ENCODE measurements at regions not wholly inside any gene's neighbourhood (a gene's known extent, or its start where the extent isn't known, plus 50 kb on each side); places are given as distances from the start of the nearest gene placed in this dataset.

DNA sequence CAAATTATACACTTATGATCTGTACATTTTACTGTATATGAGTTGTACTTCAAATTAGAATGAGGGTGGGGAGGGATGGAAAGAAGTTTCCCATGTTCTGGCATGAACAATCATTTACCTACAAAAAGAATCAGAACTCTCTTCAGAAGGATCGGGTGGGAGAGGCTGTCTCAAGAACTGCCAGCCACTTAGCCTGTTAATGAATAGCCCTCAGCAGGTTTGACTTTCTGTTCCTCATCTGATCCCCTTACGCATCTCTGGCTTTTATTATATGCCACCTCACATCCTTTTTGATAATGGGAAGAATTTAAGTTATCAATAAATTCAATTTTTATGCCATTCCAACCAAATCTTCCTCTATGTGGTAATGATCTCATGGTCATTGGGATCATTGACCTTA, 168.3 kb upstream of the TGFBR2 start:
- no peak for DNase-seq (ENCODE audit: low read depth)
- no peak overlapping the region for H3K4me3 ChIP-seq (ENCODE audit: control insufficient read depth, low read depth, low read length)
- TF ChIP-seq CTCF (conservative IDR thresholded peaks at IDR 0.05; ENCODE audit: control insufficient read depth, insufficient read depth, low read depth, low read length) = no peak

DNA sequence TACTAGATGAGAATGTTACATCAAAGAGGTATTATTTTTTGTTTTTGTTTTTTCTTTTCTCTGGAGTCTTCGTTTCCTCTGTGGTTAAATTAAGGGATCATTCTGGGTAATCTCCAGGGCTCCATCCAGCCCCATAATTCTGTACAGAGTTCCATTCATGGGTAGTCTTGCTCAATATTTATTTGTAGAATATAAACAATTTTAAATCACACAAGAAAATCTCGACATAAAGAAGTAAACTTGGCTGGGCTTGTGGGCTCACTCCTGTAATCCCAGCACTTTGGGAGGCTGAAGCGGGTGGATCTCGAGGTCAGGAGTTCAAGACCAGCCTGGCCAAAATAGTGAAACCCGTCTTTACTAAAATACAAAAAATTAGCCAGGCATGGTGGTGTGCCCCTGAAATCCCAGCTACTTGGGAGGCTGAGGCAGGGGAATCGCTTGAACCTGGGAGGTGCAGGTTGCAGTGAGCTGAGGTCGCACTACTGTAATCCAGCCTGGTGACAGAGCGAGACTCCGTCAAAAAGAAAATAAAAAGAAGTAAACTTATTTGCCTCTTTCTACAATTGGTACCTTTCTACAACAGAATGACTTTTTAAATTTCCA, 166.8 kb upstream of the TGFBR2 start:
- DNase-seq (ENCODE audit: low read depth) = no peak
- H3K4me3 ChIP-seq (ENCODE audit: control insufficient read depth, low read depth, low read length) = no peak overlapping the region
- TF ChIP-seq CTCF (conservative IDR thresholded peaks at IDR 0.05; ENCODE audit: control insufficient read depth, insufficient read depth, low read depth, low read length) = no peak

- peak; percentile 58 for DNase-seq (ENCODE audit: low read depth)
- H3K4me3 ChIP-seq (ENCODE audit: control insufficient read depth, low read depth, low read length) = no peak overlapping the region
- TF ChIP-seq CTCF (conservative IDR thresholded peaks at IDR 0.05; ENCODE audit: control insufficient read depth, insufficient read depth, low read depth, low read length) = no peak
These were observed 166.2 kb upstream of the TGFBR2 start for GRCh38 chr3:30440147-30440604.

DNA sequence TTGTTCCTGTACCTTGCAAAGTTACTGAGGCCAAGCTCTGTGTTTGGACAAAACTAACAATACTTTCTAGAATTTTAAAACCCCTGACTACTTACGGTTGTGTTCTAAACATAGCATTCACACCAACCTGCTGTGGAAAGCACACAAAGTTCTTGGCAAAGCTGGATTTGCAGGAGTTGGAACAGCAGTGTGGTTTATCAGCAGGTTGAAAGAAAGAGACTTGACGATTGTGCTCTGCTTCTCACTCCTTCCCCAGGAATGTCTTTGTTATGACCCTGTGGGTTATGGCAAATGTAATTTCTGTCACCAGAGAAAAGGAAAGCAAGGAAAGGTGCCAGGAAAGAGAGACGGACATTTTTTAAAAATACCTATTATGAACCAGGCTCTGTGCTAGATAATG, 165.5 kb upstream of the TGFBR2 start:
- TF ChIP-seq CTCF (conservative IDR thresholded peaks at IDR 0.05; ENCODE audit: control insufficient read depth, insufficient read depth, low read depth, low read length) = no peak
- no peak overlapping the region for H3K4me3 ChIP-seq (ENCODE audit: control insufficient read depth, low read depth, low read length)
- peak; percentile 38 for DNase-seq (ENCODE audit: low read depth)

DNA sequence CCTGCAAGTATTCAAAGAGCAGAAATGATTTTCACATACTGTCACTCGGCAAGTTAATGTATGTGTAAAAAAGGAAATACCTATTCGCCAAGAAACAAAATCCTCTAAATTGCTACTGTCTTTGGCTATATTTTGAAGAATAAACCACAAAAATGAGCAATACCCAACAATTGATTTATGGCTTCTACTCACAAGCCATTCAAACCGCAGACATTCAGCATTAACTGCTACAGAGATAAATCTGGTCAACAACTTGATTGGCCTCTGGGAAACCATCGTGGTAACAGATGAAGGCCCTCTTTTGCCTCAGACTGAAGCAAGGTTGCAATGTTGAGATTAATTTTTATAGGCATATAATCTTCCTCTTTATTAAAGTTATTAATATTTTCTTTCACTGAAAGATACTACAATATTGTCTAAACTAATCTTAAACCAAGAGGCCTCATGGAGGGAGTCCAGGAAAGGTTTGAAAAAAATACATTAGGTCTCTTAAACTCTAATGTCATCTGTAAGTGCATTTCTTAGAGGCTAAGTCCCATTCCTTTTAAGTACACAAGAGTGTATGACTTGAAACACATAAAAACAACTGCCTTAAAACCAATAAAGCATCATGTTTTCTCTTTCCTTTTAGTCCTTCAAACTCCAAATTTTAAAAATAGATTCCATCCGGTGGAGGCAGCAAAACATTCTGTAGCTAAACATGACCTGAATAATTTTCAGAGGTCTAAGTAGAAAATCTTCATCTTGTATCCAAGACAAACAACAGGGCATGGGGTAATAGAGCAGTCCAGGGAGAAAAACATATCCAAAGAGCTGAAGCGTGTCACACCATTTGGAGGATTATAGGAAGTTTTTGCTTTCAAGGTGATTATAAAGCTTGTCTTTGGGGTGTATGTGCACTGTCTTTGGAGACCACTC, 162.4 kb upstream of the TGFBR2 start:
- no peak for TF ChIP-seq CTCF (conservative IDR thresholded peaks at IDR 0.05; ENCODE audit: control insufficient read depth, insufficient read depth, low read depth, low read length)
- peak; percentile 56 for DNase-seq (ENCODE audit: low read depth)

DNA sequence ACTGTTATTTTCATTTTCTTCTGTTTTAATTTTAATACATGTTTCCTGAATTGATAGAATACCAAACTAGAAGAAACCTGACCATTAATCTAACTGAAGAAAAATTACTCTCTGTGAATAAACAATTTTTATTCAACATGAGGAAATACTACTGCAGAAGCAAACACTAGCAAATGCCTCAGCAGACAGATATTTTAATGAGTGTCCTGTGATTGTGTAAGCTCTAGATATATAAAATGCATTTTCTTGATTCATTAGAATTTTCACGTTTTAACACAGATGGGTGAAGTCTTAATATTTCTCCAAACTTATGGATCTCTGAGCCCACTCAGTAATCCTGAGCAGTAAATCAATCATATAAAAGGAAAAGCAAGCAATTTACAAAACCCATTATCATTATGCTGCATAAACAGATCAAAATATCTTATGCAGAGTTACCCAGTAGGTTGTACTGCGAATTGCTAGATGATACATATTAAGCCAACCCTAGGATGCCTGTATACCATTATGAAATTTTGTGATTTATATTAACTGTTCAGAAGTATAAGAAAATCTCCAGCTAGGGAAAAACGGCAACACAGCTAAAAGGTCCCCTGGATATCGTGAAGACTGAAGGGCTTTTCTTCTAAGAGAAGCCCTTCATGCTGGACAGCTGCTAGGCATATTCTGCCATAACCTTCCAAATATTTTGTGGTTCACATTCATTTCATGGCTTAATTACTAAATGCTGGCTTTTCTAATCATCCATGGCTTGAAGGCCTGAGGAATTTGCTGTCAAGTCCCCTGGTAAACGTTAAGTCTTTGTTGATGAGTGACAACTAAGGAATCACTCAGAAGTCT, 157.7 kb upstream of the TGFBR2 start:
- peak; percentile 38 for DNase-seq (ENCODE audit: low read depth)
- TF ChIP-seq CTCF (conservative IDR thresholded peaks at IDR 0.05; ENCODE audit: control insufficient read depth, insufficient read depth, low read depth, low read length) = no peak
- H3K4me3 ChIP-seq (ENCODE audit: control insufficient read depth, low read depth, low read length) = no peak overlapping the region

More for the DNA sequence above, 162.4 kb upstream of the TGFBR2 start:
- H3K4me3 ChIP-seq (ENCODE audit: control insufficient read depth, low read depth, low read length) = no peak overlapping the region
